K562 (cell line): ENCODE measurements at regions not wholly inside any gene's neighbourhood (a gene's known extent, or its start where the extent isn't known, plus 50 kb on each side); places are given as distances from the start of the nearest gene placed in this dataset.

ENCODE experiments used
- ATAC-seq: fragments of 200-7000 bp; cut with Tn5 transposase; 3 replicates; pipeline ENCODE4 v1.9.1; 2020; ENCODE audit warnings: moderate library complexity
- BruUV-seq: library from RNA; stranded (reverse); fragments of 400-500 nt; replicated peaks from 2 replicates; lab custom pipeline; 2021; lab: Mats Ljungman, UMichigan
- CTCF ChIA-PET: fragments of 300-600 bp; formaldehyde crosslinking; extraction: SDS; loops from one replicate; lab custom pipeline; 2021; ENCODE audit warnings: low intra/inter-chr PET ratio; lab: Yijun Ruan, JAX
- POLR2A ChIA-PET: fragments of 300-600, 350-650 bp; sonication (Branson Sonifier 250); formaldehyde crosslinking; extraction: SDS; loops from one replicate; lab custom pipeline; 2021; ENCODE audit warnings: antibody characterized with exemption, inconsistent platforms; lab: Yijun Ruan, JAX
- DNase-seq, 4 experiments: peaks; one replicate each; pipeline versions ENCODE4 v3.0.0 to v3.0.0-alpha.2; 2011 to 2018; ENCODE audit warnings: low spot score in 3 of 4, mixed read lengths in 3 of 4; ENCODE audit errors: extremely low read depth in 1 of 4
- FAIRE-seq: peaks from 2 replicates; lab custom pipeline; 2011; peaks lifted over from hg19 to GRCh38; lab: Jason Lieb, UNC
- H2AFZ ChIP-seq: 2 replicates; pipeline ENCODE4 v1.6.0; 2011; ENCODE audit warnings: low read depth, low read length, control low read depth, inconsistent platforms
- H3K27ac ChIP-seq: fragments of 200-600 bp; 3 replicates; pipeline ENCODE4 v1.8.0; 2011; ENCODE audit warnings: low read depth, mild to moderate bottlenecking, control low read depth, inconsistent platforms, low read length, moderate library complexity, mixed read lengths; ENCODE audit errors: extremely low read depth
- H3K27me3 ChIP-seq, 2 experiments: fragments of 300-600 bp in 1 of 2; 2 replicates in 1 of 2; 3 replicates in 1 of 2; pipeline versions ENCODE4 v1.6.0 to v1.8.0; 2011; ENCODE audit warnings: inconsistent platforms in 2 of 2, low read length in 2 of 2, mild to moderate bottlenecking in 1 of 2, mixed read lengths in 1 of 2, moderate library complexity in 1 of 2; ENCODE audit not compliant: control insufficient read depth in 2 of 2, insufficient read depth in 2 of 2
- H3K36me3 ChIP-seq: fragments of 300-600 bp; 3 replicates; pipeline ENCODE4 v1.8.0; 2011; ENCODE audit warnings: mild to moderate bottlenecking, low read length, inconsistent platforms; ENCODE audit not compliant: control insufficient read depth, insufficient read depth
- H3K4me1 ChIP-seq, 2 experiments: fragments of 200-600 bp in 1 of 2; replicated peaks in 1 of 2; 2 replicates in 1 of 2; 3 replicates in 1 of 2; pipeline versions ENCODE4 v1.5.1 to v1.8.0; 2011; ENCODE audit warnings: inconsistent platforms in 2 of 2, low read length in 2 of 2, mild to moderate bottlenecking in 1 of 2, mixed read lengths in 1 of 2, moderate library complexity in 1 of 2; ENCODE audit not compliant: control insufficient read depth in 2 of 2, insufficient read depth in 2 of 2
- H3K4me2 ChIP-seq: 2 replicates; pipeline ENCODE4 v1.6.1; 2011; ENCODE audit warnings: low read length, control low read depth, inconsistent platforms, mixed read lengths; ENCODE audit not compliant: insufficient read depth
- H3K4me3 ChIP-seq: fragments of 200-600 bp; sonication (generic), shearing (Covaris generic); 2 replicates; pipeline ENCODE4 v1.5.1; 2016; ENCODE audit warnings: control low read depth, inconsistent platforms
- H3K79me2 ChIP-seq: fragments of 200-600 bp; 3 replicates; pipeline ENCODE4 v1.8.0; 2011; ENCODE audit warnings: low read length, inconsistent platforms; ENCODE audit not compliant: control insufficient read depth, insufficient read depth
- H3K9ac ChIP-seq, 2 experiments: 2 replicates each; pipeline versions ENCODE4 v1.6.0 to v1.6.1; 2011; ENCODE audit warnings: low read depth in 2 of 2, low read length in 2 of 2, control low read depth in 1 of 2, inconsistent platforms in 1 of 2, mild to moderate bottlenecking in 1 of 2, mixed read lengths in 1 of 2; ENCODE audit not compliant: insufficient read depth in 1 of 2
- H3K9me1 ChIP-seq: one replicate; pipeline ENCODE4 v1.6.0; 2011; ENCODE audit warnings: inconsistent platforms, mild to moderate bottlenecking, low read length, moderate library complexity; ENCODE audit not compliant: control insufficient read depth, insufficient read depth
- H3K9me3 ChIP-seq: replicated peaks from 2 replicates; pipeline ENCODE4 v1.5.1; 2011; ENCODE audit warnings: low read depth, low read length, inconsistent platforms; ENCODE audit not compliant: control insufficient read depth, insufficient read depth
- H4K20me1 ChIP-seq: replicated peaks from 2 replicates; pipeline ENCODE4 v1.6.1; 2011; ENCODE audit warnings: low read length, inconsistent platforms, mixed read lengths; ENCODE audit not compliant: control insufficient read depth, insufficient read depth
- CBX1 ChIP-seq: sonication (generic); IDR thresholded peaks from 2 replicates; pipeline ENCODE4 v1.6.1; 2016; ENCODE audit warnings: antibody characterized with exemption, low read depth, mild to moderate bottlenecking
- CTBP1 ChIP-seq: fragments of 450-650 bp; IDR thresholded peaks from 2 replicates; pipeline ENCODE4 v1.6.1; 2016; ENCODE audit warnings: borderline replicate concordance
- ESRRB ChIP-seq: fragments of 250-450 bp; sonication (Bioruptor Pico); IDR thresholded peaks from 2 replicates; pipeline ENCODE4 v1.5.0; 2020; ENCODE audit warnings: mild to moderate bottlenecking, moderate library complexity, borderline replicate concordance
- ETV6 ChIP-seq, 3 experiments: fragments of 150-350 bp in 1 of 3; sonication (generic) in 1 of 3; formaldehyde crosslinking in 1 of 3; IDR thresholded peaks; 2 replicates each; pipeline versions ENCODE4 v1.6.1 to v1.8.0; 2014 to 2022; ENCODE audit warnings: borderline replicate concordance in 2 of 3, low read depth in 2 of 3, antibody characterized with exemption in 1 of 3, low read length in 1 of 3, mild to moderate bottlenecking in 1 of 3, missing genetic modification reagents in 1 of 3
- EWSR1 ChIP-seq: fragments of 450-650 bp; IDR thresholded peaks from 2 replicates; pipeline ENCODE4 v1.6.1; 2018; ENCODE audit warnings: borderline replicate concordance, mild to moderate bottlenecking, low read depth, moderate library complexity; ENCODE audit not compliant: partially characterized antibody
- GATAD2B ChIP-seq: fragments of 450-650 bp; IDR thresholded peaks from 2 replicates; pipeline ENCODE4 v1.6.1; 2017; ENCODE audit warnings: mild to moderate bottlenecking, borderline replicate concordance
- GTF2A2 ChIP-seq: IDR thresholded peaks from 2 replicates; pipeline ENCODE4 v1.6.1; 2016; ENCODE audit warnings: mild to moderate bottlenecking, missing genetic modification characterization, missing compliant biosample characterization
- HOXB6 ChIP-seq: fragments of 250-450 bp; sonication (Bioruptor Pico); IDR thresholded peaks from 2 replicates; pipeline ENCODE4 v1.5.1; 2022; ENCODE audit warnings: mild to moderate bottlenecking, borderline replicate concordance
- KAT8 ChIP-seq: fragments of 450-650 bp; IDR thresholded peaks from 2 replicates; pipeline ENCODE4 v1.6.1; 2016; ENCODE audit warnings: low read depth, mild to moderate bottlenecking
- MLX ChIP-seq, 2 experiments: fragments of 450-650 bp in 1 of 2; sonication (generic) in 1 of 2; formaldehyde crosslinking; conservative IDR thresholded peaks; 2 replicates each; pipeline versions ENCODE4 v1.4.0 to v1.8.1; 2020 to 2022; ENCODE audit warnings: mild to moderate bottlenecking in 1 of 2, missing genetic modification reagents in 1 of 2
- NCOA2 ChIP-seq, 2 experiments: fragments of 450-650 bp; IDR thresholded peaks; 2 replicates each; pipeline ENCODE4 v1.6.1; 2018; ENCODE audit warnings: mild to moderate bottlenecking in 2 of 2, moderate library complexity in 1 of 2; ENCODE audit not compliant: partially characterized antibody in 2 of 2
- NFATC3 ChIP-seq: fragments of 450-650 bp; IDR thresholded peaks from 2 replicates; pipeline ENCODE4 v1.6.1; 2017; ENCODE audit warnings: mild to moderate bottlenecking
- SIN3A ChIP-seq, 2 experiments: fragments of 150-350 bp in 1 of 2; IDR thresholded peaks; 2 replicates each; pipeline ENCODE4 v1.6.1; 2011 to 2016; ENCODE audit warnings: borderline replicate concordance in 2 of 2, low read depth in 2 of 2, low read length in 2 of 2, mild to moderate bottlenecking in 2 of 2, moderate library complexity in 2 of 2; ENCODE audit not compliant: control insufficient read depth in 1 of 2
- SMAD3 ChIP-seq: fragments of 450-650 bp; formaldehyde crosslinking; conservative IDR thresholded peaks from 2 replicates; pipeline ENCODE4 v1.4.0; 2020; ENCODE audit warnings: mild to moderate bottlenecking
- SMC3 ChIP-seq: conservative IDR thresholded peaks from 2 replicates; pipeline ENCODE4 v1.6.1; 2011; ENCODE audit warnings: low read depth, low read length, improper control_type of control experiment; ENCODE audit not compliant: insufficient read depth
- TAF1 ChIP-seq: IDR thresholded peaks from 2 replicates; pipeline ENCODE4 v1.6.1; 2011; ENCODE audit warnings: mild to moderate bottlenecking, low read length, moderate library complexity; ENCODE audit not compliant: insufficient read depth, control insufficient read depth, severe bottlenecking; ENCODE audit errors: extremely low read depth
- TFAM ChIP-seq: fragments of 250-450 bp; sonication (Bioruptor Pico); conservative IDR thresholded peaks from 2 replicates; pipeline ENCODE4 v1.5.0; 2021; ENCODE audit warnings: mild to moderate bottlenecking, moderate library complexity
- ZNF175 ChIP-seq: fragments of 200-800 bp; sonication (Bioruptor generic); IDR thresholded peaks from 2 replicates; pipeline ENCODE4 v1.6.1; 2016; ENCODE audit warnings: low read depth, mild to moderate bottlenecking, missing genetic modification characterization, missing compliant biosample characterization
- ZNF707 ChIP-seq: fragments of 250-450 bp; sonication (Bioruptor Pico); conservative IDR thresholded peaks from 2 replicates; pipeline ENCODE4 v1.8.0; 2022; ENCODE audit warnings: inconsistent platforms, mild to moderate bottlenecking, moderate library complexity
- WGBS: fragments of 100-300 bp; shearing (Covaris generic); methylation state at CpG from one replicate; pipeline ENCODE4 v1.1.6; 2016; ENCODE audit warnings: low coverage, mixed read lengths; ENCODE audit not compliant: insufficient coverage; ENCODE audit errors: missing lambda C conversion rate; 5-methylcytosine and 5-hydroxymethylcytosine counted together
- in situ Hi-C: fragments of 300-500 bp; cut with MboI; formaldehyde crosslinking; loops from 4 replicates; pipeline ENCODE4 v1.15.0; 2018; ENCODE audit warnings: inconsistent platforms, mixed read lengths
- intact Hi-C: fragments of 100-400 bp; cut with micrococcal nuclease; formaldehyde crosslinking; loops from 2 replicates; pipeline ENCODE4 v1.14.2; 2022

GRCh38 chr13:33994826-33995502 is 177.0 kb downstream of the RFC3 start:
- ChIA-PET POLR2A (no interaction called here), CTCF (no interaction called here)
- no peak overlapping the region for H3K4me3 ChIP-seq
- no peak overlapping the region for H3K27ac ChIP-seq
- no peaks in the 10 kb centered on the region for H3K4me1 ChIP-seq
- H3K9me1 ChIP-seq = no peaks in the 10 kb centered on the region
- in situ Hi-C loops = no loop called here
- DNase-seq (no peak), FAIRE-seq (no peak), ATAC-seq (no peak)
- no peaks in the 10 kb centered on the region for H3K36me3 ChIP-seq
- H3K27me3 ChIP-seq = no peaks in the 10 kb centered on the region
- WGBS = 0% methylated on average over 4 of the region's 4 CpGs
- no peaks in the 10 kb centered on the region for H3K9me3 ChIP-seq
- H2AFZ ChIP-seq = no peak overlapping the region
- H3K79me2 ChIP-seq = no peaks in the 10 kb centered on the region
- H3K9ac ChIP-seq = no peak overlapping the region
- H4K20me1 ChIP-seq = no peaks in the 10 kb centered on the region
- intact Hi-C loops = no loop called here
- no peak overlapping the region for H3K4me2 ChIP-seq
- no TSS peak for BruUV-seq
- TF ChIP-seq SMAD3 (CRISPR knock-in tag) = no peak
- no peak for TF ChIP-seq KAT8
- no peak for TF ChIP-seq GATAD2B
- no peak for TF ChIP-seq GTF2A2 (tag)
- TF ChIP-seq ETV6 (IDR thresholded peaks at IDR 0.05; ENCODE audit: borderline replicate concordance in 1 of 2, low read depth in 2 of 2, low read length in 1 of 2) = no peak
- no peak for TF ChIP-seq ETV6 (CRISPR knock-in tag; IDR thresholded peaks at IDR 0.05; ENCODE audit: borderline replicate concordance)
- TF ChIP-seq CTBP1 = no peak
- no peak for TF ChIP-seq SMC3
- no peak for TF ChIP-seq ESRRB (CRISPR knock-in tag)
- no peak for TF ChIP-seq ZNF175 (CRISPR knock-in tag)
- TF ChIP-seq SIN3A (IDR thresholded peaks at IDR 0.05; ENCODE audit: borderline replicate concordance in 2 of 2, control insufficient read depth in 1 of 2, low read depth in 2 of 2, low read length in 2 of 2) = no peak
- no peak for TF ChIP-seq NCOA2 (IDR thresholded peaks at IDR 0.05; ENCODE audit: partially characterized antibody in 2 of 2)
- no peak for TF ChIP-seq HOXB6 (CRISPR knock-in tag)
- TF ChIP-seq EWSR1 = no peak
- TF ChIP-seq ZNF707 (CRISPR knock-in tag) = no peak
- no peak for TF ChIP-seq TAF1
- no peak for TF ChIP-seq NFATC3
- no peak for TF ChIP-seq MLX (CRISPR knock-in tag; conservative IDR thresholded peaks at IDR 0.05)
- TF ChIP-seq TFAM = no peak
- TF ChIP-seq CBX1 = no peak
